H9 (cell line): ENCODE measurements at regions not wholly inside any gene's neighbourhood (a gene's known extent, or its start where the extent isn't known, plus 50 kb on each side); places are given as distances from the start of the nearest gene placed in this dataset.

ENCODE experiments used
- DNase-seq: peaks from one replicate; pipeline ENCODE4 v3.0.0-alpha.2; 2017
- H2AFZ ChIP-seq: one replicate; pipeline ENCODE4 v1.6.1; 2013; ENCODE audit warnings: mild to moderate bottlenecking, low read length, control low read depth, moderate library complexity
- H2AK5ac ChIP-seq: 2 replicates; pipeline ENCODE4 v1.6.1; 2013; ENCODE audit warnings: low read length, control low read depth, mixed read lengths; ENCODE audit not compliant: insufficient read length
- H2BK120ac ChIP-seq: one replicate; pipeline ENCODE4 v1.6.1; 2013; ENCODE audit warnings: low read depth, mild to moderate bottlenecking, low read length, control low read depth, inconsistent platforms; ENCODE audit not compliant: poor library complexity, severe bottlenecking
- H2BK12ac ChIP-seq: 2 replicates; pipeline ENCODE4 v1.6.1; 2013; ENCODE audit warnings: low read length, control low read depth, mixed read lengths, low read depth; ENCODE audit not compliant: insufficient read length
- H2BK15ac ChIP-seq: 2 replicates; pipeline ENCODE4 v1.6.1; 2013; ENCODE audit warnings: low read depth, low read length, control low read depth
- H2BK20ac ChIP-seq: one replicate; pipeline ENCODE4 v1.6.1; 2013; ENCODE audit warnings: low read depth, mild to moderate bottlenecking, low read length, control low read depth, inconsistent platforms; ENCODE audit not compliant: poor library complexity, severe bottlenecking
- H2BK5ac ChIP-seq: 2 replicates; pipeline ENCODE4 v1.6.1; 2013; ENCODE audit warnings: low read length, control low read depth, mixed read lengths; ENCODE audit not compliant: insufficient read length
- H3K14ac ChIP-seq: 2 replicates; pipeline ENCODE4 v1.6.1; 2013; ENCODE audit warnings: low read length, control low read depth; ENCODE audit not compliant: insufficient read depth
- H3K18ac ChIP-seq: 2 replicates; pipeline ENCODE4 v1.6.1; 2013; ENCODE audit warnings: low read depth, mild to moderate bottlenecking, mixed read lengths, low read length, control low read depth; ENCODE audit not compliant: insufficient read length
- H3K23ac ChIP-seq: 2 replicates; pipeline ENCODE4 v1.6.1; 2013; ENCODE audit warnings: low read length, control low read depth, mixed read lengths, low read depth; ENCODE audit not compliant: insufficient read length
- H3K23me2 ChIP-seq: 2 replicates; pipeline ENCODE4 v1.6.1; 2013; ENCODE audit warnings: low read depth, mild to moderate bottlenecking, mixed read lengths, low read length, control low read depth; ENCODE audit not compliant: insufficient read length, poor library complexity, severe bottlenecking
- H3K27ac ChIP-seq: 2 replicates; pipeline ENCODE4 v1.5.1; 2013; ENCODE audit warnings: low read length, control low read depth, mixed read lengths, low read depth; ENCODE audit not compliant: insufficient read length
- H3K27me3 ChIP-seq: 2 replicates; pipeline ENCODE4 v1.6.1; 2013; ENCODE audit warnings: low read length, control low read depth, inconsistent platforms; ENCODE audit not compliant: insufficient read depth
- H3K4ac ChIP-seq: 2 replicates; pipeline ENCODE4 v1.6.1; 2013; ENCODE audit warnings: low read depth, mild to moderate bottlenecking, control low read depth, inconsistent platforms, low read length, moderate library complexity
- H3K4me1 ChIP-seq: 2 replicates; pipeline ENCODE4 v1.6.1; 2013; ENCODE audit warnings: low read length, control low read depth, inconsistent platforms; ENCODE audit not compliant: insufficient read depth
- H3K4me2 ChIP-seq: 2 replicates; pipeline ENCODE4 v1.6.1; 2013; ENCODE audit warnings: low read length, control low read depth, mixed read lengths; ENCODE audit not compliant: insufficient read length, insufficient read depth
- H3K56ac ChIP-seq: 2 replicates; pipeline ENCODE4 v1.6.1; 2013; ENCODE audit warnings: low read depth, mild to moderate bottlenecking, mixed read lengths, low read length, control low read depth; ENCODE audit not compliant: insufficient read length
- H3K79me1 ChIP-seq: 2 replicates; pipeline ENCODE4 v1.6.1; 2013; ENCODE audit warnings: low read depth, mild to moderate bottlenecking, moderate library complexity, low read length, control low read depth, inconsistent platforms; ENCODE audit not compliant: insufficient read depth, poor library complexity, severe bottlenecking
- H3K79me2 ChIP-seq: 2 replicates; pipeline ENCODE4 v1.6.1; 2013; ENCODE audit warnings: low read length, control low read depth, inconsistent platforms; ENCODE audit not compliant: insufficient read depth
- H3K9ac ChIP-seq: 2 replicates; pipeline ENCODE4 v1.6.1; 2013; ENCODE audit warnings: low read length, control low read depth, mixed read lengths; ENCODE audit not compliant: insufficient read length; ENCODE audit errors: extremely low read depth
- H3K9me3 ChIP-seq: one replicate; pipeline ENCODE4 v1.6.1; 2013; ENCODE audit warnings: low read depth, low read length, inconsistent platforms; ENCODE audit not compliant: control insufficient read depth
- H3T11ph ChIP-seq: one replicate; pipeline ENCODE4 v1.6.1; 2013; ENCODE audit warnings: mild to moderate bottlenecking, low read length, control low read depth, inconsistent platforms
- H4K20me1 ChIP-seq: one replicate; pipeline ENCODE4 v1.6.1; 2013; ENCODE audit not compliant: control insufficient read depth, insufficient read length, insufficient read depth
- H4K5ac ChIP-seq: 2 replicates; pipeline ENCODE4 v1.6.1; 2013; ENCODE audit warnings: low read depth, mild to moderate bottlenecking, mixed read lengths, low read length, control low read depth; ENCODE audit not compliant: insufficient read length
- H4K8ac ChIP-seq: replicated peaks from 2 replicates; pipeline ENCODE4 v1.6.1; 2013; ENCODE audit warnings: low read length, control low read depth, mixed read lengths, low read depth; ENCODE audit not compliant: insufficient read length
- H4K91ac ChIP-seq: 2 replicates; pipeline ENCODE4 v1.6.1; 2013; ENCODE audit warnings: low read depth, mild to moderate bottlenecking, moderate library complexity, mixed read lengths, low read length, control low read depth; ENCODE audit not compliant: insufficient read length
- H3K27ac Mint-ChIP-seq, 3 experiments: 2 replicates in 2 of 3; 3 replicates in 1 of 3; pipeline ENCODE4 v1.8.0; 2020 to 2021; ENCODE audit warnings: mixed read lengths in 3 of 3, mild to moderate bottlenecking in 1 of 3, moderate library complexity in 1 of 3
- H3K27me3 Mint-ChIP-seq: 2 replicates; pipeline ENCODE4 v1.8.0; 2021; ENCODE audit warnings: low read depth, mild to moderate bottlenecking, moderate library complexity, mixed read lengths
- H3K36me3 Mint-ChIP-seq, 3 experiments: 2 replicates in 2 of 3; 3 replicates in 1 of 3; pipeline ENCODE4 v1.8.0; 2020 to 2021; ENCODE audit warnings: low read depth in 3 of 3, mixed read lengths in 3 of 3; ENCODE audit not compliant: insufficient read depth in 1 of 3
- H3K4me1 Mint-ChIP-seq, 2 experiments: 2 replicates each; pipeline ENCODE4 v1.8.0; 2020; ENCODE audit warnings: mixed read lengths in 2 of 2
- H3K4me3 Mint-ChIP-seq, 2 experiments: 2 replicates in 1 of 2; 3 replicates in 1 of 2; pipeline ENCODE4 v1.8.0; 2020 to 2021; ENCODE audit warnings: mild to moderate bottlenecking in 2 of 2, mixed read lengths in 2 of 2, moderate library complexity in 1 of 2
- H3K9me3 Mint-ChIP-seq, 2 experiments: 2 replicates in 1 of 2; 3 replicates in 1 of 2; pipeline ENCODE4 v1.8.0; 2020; ENCODE audit warnings: mild to moderate bottlenecking in 2 of 2, mixed read lengths in 2 of 2, moderate library complexity in 1 of 2
- CTCF ChIP-seq: fragments of 200-600 bp; sonication (generic); conservative IDR thresholded peaks from 3 replicates; pipeline ENCODE4 v1.8.0; 2021; ENCODE audit warnings: antibody characterized with exemption, mild to moderate bottlenecking
- WGBS: extraction: QIAGEN DNeasy Blood & Tissue Kit; methylation state at CpG from one replicate; pipeline ENCODE4 v1.1.7; 2013; ENCODE audit warnings: missing lambda C conversion rate, low lambda C conversion rate, mixed read lengths; ENCODE audit not compliant: insufficient read length; ENCODE audit errors: extremely low coverage; 5-methylcytosine and 5-hydroxymethylcytosine counted together

DNA sequence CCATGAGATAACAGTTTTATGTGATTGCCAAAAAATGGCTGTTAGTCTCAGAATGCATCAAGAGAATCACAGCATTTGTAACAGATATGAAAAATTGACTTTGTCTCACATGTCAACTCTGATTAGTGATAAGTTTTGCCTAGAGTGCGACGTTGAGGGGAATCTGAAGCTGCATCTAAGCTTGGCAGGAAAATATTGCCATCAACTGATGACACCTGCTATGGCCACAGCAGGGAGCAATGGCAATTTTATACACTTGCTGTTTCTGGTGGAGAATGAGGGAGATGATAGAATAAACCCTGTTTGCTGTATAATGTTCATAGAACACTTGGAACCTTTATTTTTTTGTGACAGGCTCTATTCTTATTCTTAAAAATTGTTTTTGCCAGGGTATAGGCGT lies 205.4 kb upstream of the GNPDA2 start:
- no peak overlapping the region for H3K4me3 Mint-ChIP-seq

More for the DNA sequence above, 205.4 kb upstream of the GNPDA2 start:
- no peaks in the 10 kb centered on the region for H3K9me3 ChIP-seq
- Mint-ChIP-seq H3K27me3 (no peaks in the 10 kb centered on the region), H3K36me3 (no peaks in the 10 kb centered on the region), H3K4me1 (no peaks in the 10 kb centered on the region), H3K27ac (no peak overlapping the region), H3K9me3 (no peaks in the 10 kb centered on the region)
- no peak overlapping the region for H2BK20ac ChIP-seq
- H4K8ac ChIP-seq = no peak overlapping the region
- H3K56ac ChIP-seq = no peak overlapping the region
- no peak overlapping the region for H3K4me2 ChIP-seq
- H3K79me2 ChIP-seq = no peaks in the 10 kb centered on the region
- no peak overlapping the region for H3K23ac ChIP-seq
- WGBS = no CpG with 5 or more reads among the region's 3 CpGs
- no peaks in the 10 kb centered on the region for H3K4me1 ChIP-seq
- no peak overlapping the region for H4K5ac ChIP-seq
- no peak overlapping the region for H2BK12ac ChIP-seq
- H3T11ph ChIP-seq = no peak overlapping the region
- no peaks in the 10 kb centered on the region for H3K23me2 ChIP-seq
- H2BK120ac ChIP-seq = no peak overlapping the region
- no peaks in the 10 kb centered on the region for H3K79me1 ChIP-seq
- no peak for DNase-seq
- H3K4ac ChIP-seq = no peak overlapping the region
- no peak overlapping the region for H2BK15ac ChIP-seq
- H2AFZ ChIP-seq = no peak overlapping the region
- TF ChIP-seq CTCF = no peak
- no peak overlapping the region for H4K91ac ChIP-seq
- no peak overlapping the region for H2AK5ac ChIP-seq
- no peak overlapping the region for H3K18ac ChIP-seq
- no peaks in the 10 kb centered on the region for H3K27me3 ChIP-seq
- H3K27ac ChIP-seq = no peak overlapping the region
- no peaks in the 10 kb centered on the region for H4K20me1 ChIP-seq
- no peak overlapping the region for H3K9ac ChIP-seq
- H3K14ac ChIP-seq = no peak overlapping the region
- no peak overlapping the region for H2BK5ac ChIP-seq
